Adipocyte (in vitro differentiated cells): ENCODE measurements at regions not wholly inside any gene's neighbourhood (a gene's known extent, or its start where the extent isn't known, plus 50 kb on each side); places are given as distances from the start of the nearest gene placed in this dataset.
A peak's percentile ranks its signal among the peaks of the same experiment; 100 is the strongest.
"Not testable (repeated sequence)": the region's sequence is repeated elsewhere in the genome, so short reads cannot be mapped to it uniquely, and the experiment has no call there.

Source experiments
- DNase-seq: peaks from one replicate; pipeline ENCODE4 v3.0.0-alpha.2; 2015; ENCODE audit warnings: low read depth
- H3K27me3 ChIP-seq: replicated peaks from 2 replicates; pipeline ENCODE4 v1.7.0; 2013; ENCODE audit warnings: mild to moderate bottlenecking, low read length, moderate library complexity; ENCODE audit not compliant: control insufficient read depth, insufficient read depth
- H3K36me3 ChIP-seq: 2 replicates; pipeline ENCODE4 v1.7.0; 2013; ENCODE audit warnings: low read length, mild to moderate bottlenecking, moderate library complexity; ENCODE audit not compliant: control insufficient read depth, insufficient read depth, severe bottlenecking
- H3K4me1 ChIP-seq: 2 replicates; pipeline ENCODE4 v1.7.0; 2013; ENCODE audit warnings: mild to moderate bottlenecking, low read length, moderate library complexity; ENCODE audit not compliant: control insufficient read depth, insufficient read depth
- H3K4me3 ChIP-seq: 2 replicates; pipeline ENCODE4 v1.7.0; 2013; ENCODE audit warnings: mild to moderate bottlenecking, low read length, moderate library complexity
- H3K9ac ChIP-seq: 2 replicates; pipeline ENCODE4 v1.7.0; 2013; ENCODE audit warnings: mild to moderate bottlenecking, low read length, moderate library complexity
- H3K9me3 ChIP-seq: 2 replicates; pipeline ENCODE4 v1.7.0; 2013; ENCODE audit warnings: mild to moderate bottlenecking, low read length, moderate library complexity; ENCODE audit not compliant: control insufficient read depth

DNA sequence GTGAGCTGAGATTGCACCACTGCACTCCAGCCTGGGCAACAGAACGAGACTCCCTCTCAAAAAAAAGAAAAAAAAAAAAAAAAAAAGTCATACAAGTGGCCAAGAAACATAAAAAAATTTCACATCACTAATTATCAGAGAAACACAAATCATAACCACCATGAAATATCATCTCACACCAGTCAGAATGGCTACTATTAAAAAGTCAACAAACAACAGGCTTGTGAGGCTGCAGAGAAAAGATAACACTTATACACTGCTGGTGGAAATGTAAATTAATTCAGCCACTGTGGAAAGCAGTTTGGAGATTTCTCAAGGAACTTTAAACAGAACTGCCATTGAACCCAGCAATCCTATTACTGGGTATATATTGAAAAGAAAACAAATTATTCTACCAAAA, 291.1 kb upstream of the MCTP2 start:
- DNase-seq: no peak

DNA sequence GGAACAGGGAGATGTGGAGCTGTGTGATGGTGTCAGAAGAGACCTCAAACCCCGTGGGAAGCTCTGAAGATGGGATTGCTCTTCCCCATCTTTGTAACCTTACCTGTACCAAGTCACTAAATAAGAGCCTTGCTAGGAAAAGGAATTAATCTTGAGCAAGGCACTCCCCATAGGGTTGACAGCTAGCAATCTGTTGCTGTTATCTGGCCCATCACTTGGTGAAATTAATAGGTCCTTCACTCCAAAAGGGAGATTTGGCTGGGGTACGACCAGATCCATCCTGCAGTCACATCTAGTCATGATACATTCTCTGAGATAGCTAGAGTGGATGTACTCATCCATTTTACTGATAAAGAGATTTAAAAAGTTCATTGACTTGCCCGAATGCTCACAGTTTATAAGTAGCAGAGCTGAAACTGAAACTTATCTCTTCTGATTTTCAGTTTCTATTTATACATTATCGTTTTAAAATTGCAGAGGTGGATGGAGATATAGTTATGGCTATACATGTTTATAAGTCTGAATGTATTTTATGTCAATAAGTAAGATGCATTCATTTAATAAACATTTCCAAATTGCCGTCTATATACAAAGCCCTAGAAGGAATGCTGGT, 299.1 kb upstream of the MCTP2 start:
- no peak overlapping the region for H3K4me3 ChIP-seq
- no peaks in the 10 kb centered on the region for H3K9me3 ChIP-seq
- no peaks in the 10 kb centered on the region for H3K36me3 ChIP-seq
- no peak overlapping the region for H3K9ac ChIP-seq
- no peak for DNase-seq
- H3K27me3 ChIP-seq: no peaks in the 10 kb centered on the region
- H3K4me1 ChIP-seq: peaks cover 3% of the 10 kb centered on the region

More for the DNA sequence above, 291.1 kb upstream of the MCTP2 start:
- Histone ChIP-seq H3K9ac (no peak overlapping the region), H3K9me3 (no peaks in the 10 kb centered on the region), H3K4me3 (no peak overlapping the region), H3K36me3 (no peaks in the 10 kb centered on the region), H3K27me3 (no peaks in the 10 kb centered on the region), H3K4me1 (peaks cover 20% of the 10 kb centered on the region)

DNA sequence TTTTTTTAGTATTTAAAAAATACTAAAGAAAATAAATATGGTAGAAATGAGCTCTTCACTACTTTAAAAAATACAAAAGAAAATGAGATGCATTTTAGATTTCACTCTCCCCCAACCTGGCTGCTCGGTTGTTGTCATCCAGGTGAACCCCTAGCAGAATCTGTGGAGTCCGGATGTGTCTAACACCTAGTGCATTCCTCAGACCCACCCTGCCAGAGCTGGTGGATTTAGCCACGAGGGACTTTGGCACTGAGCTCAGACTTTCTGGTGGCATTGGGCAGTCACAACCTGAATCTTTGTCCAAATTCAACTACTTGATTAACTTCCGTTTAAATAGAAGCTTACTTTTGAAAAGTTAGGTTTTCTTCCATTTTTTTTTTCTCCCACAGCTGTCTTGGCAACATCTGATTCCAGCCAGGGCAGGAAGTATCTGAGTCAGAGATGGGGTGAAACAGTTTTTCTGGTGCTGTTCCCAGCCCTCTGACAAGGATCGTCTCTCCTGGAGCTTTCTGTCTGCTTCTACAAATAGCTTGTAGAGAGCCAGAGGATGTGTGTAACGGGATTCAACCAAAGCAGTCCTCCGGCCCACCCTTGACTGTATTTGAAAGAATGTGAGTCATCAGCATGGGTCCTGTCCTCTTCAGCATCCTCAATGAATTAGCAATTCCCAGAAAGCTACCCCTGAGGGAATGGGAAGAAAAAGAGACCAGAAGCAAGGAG, 301.8 kb upstream of the MCTP2 start:
- H3K9me3 ChIP-seq: no peaks in the 10 kb centered on the region
- peaks cover 3% of the 10 kb centered on the region for H3K4me1 ChIP-seq
- DNase-seq: peak; percentile 5
- H3K9ac ChIP-seq: no peak overlapping the region
- H3K36me3 ChIP-seq: no peaks in the 10 kb centered on the region
- no peaks in the 10 kb centered on the region for H3K27me3 ChIP-seq
- no peak overlapping the region for H3K4me3 ChIP-seq

DNA sequence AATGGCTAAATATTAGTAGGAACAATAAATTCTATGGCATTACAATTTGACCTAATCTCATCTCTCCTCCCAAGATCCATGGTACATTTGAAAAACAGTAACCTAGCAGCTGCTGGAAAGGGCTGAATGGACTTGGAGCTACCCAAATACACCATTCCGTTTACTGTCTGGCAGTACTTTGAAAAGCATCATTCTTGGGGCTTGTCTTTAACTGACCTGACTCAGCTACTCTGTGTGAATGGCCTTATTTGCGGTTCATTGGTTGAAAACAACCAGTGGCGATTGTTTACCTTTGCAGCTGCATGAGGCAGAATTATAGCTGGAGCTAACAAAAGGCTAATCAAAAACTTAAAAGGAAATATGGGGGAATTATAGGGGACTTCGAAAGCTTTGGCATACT, 311.2 kb upstream of the MCTP2 start:
- no peak for DNase-seq
- peaks cover 11% of the 10 kb centered on the region for H3K9me3 ChIP-seq
- H3K27me3 ChIP-seq: no peaks in the 10 kb centered on the region
- no peak overlapping the region for H3K4me3 ChIP-seq
- no peak overlapping the region for H3K9ac ChIP-seq
- H3K4me1 ChIP-seq: no peaks in the 10 kb centered on the region
- H3K36me3 ChIP-seq: no peaks in the 10 kb centered on the region

DNA sequence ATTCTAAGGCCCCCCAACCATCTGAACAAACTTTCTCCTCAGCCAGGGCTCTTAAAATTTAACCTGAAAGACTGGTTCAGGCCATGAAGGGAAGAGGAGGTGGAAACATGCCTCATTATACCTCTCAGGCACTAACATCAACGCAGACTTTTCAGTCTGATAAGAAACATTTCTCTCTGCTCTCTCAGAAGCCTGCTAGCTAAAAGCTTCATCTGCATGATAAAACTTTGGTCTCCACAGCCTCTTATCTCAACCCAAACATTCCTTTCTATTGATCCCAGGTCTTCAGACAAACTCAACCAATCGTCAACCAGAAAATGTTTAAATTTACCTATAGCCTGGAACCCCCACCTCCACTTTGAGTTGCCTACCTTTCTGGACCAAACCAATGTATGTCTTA, 312.6 kb upstream of the MCTP2 start:
- H3K4me1 ChIP-seq, H3K27me3 ChIP-seq, H3K9ac ChIP-seq, DNase-seq, H3K4me3 ChIP-seq, H3K36me3 ChIP-seq: not testable (repeated sequence)
- peaks cover 11% of the 10 kb centered on the region for H3K9me3 ChIP-seq

DNA sequence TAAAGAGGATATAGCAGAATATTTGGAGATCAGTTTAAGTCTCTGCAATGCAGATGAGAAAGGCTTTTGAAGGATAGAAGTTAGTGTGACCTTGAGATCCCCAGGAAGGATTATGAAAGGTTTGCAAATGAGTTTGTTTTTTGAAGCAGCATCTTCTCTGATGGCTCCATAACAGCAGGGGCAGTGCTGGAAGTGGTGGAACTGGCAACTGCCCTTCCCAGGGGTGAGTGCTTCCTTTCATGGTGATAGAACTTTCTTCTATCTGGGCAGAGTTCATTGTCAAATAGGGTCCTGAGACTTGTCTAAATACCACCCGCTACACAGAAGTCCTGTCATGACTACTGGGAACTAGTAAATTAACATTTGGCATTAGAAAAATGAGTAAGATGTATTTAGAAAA, 314.2 kb upstream of the MCTP2 start:
- no peaks in the 10 kb centered on the region for H3K4me1 ChIP-seq
- peaks cover 6% of the 10 kb centered on the region for H3K9me3 ChIP-seq
- no peaks in the 10 kb centered on the region for H3K27me3 ChIP-seq
- H3K4me3 ChIP-seq: no peak overlapping the region
- H3K9ac ChIP-seq: no peak overlapping the region
- DNase-seq: no peak
- H3K36me3 ChIP-seq: no peaks in the 10 kb centered on the region

DNA sequence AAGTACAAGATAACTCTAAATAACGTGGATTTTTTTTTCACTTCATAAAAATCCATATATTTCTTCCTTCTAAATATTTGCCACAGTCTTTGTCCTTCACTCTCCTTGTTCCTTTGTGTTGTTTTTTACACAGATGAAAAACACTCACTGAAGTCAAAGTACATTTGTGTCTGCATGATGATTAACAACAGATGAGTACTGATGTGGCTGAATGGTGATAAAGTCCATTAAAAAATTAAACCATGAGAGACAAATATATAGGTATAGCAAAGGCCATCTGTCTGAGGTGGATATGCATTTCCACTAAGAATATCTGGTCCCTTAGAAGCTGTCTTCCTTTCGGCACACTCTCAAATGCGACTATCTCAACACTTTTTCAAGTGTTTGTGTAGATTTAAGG, 317.5 kb upstream of the MCTP2 start:
- Histone ChIP-seq H3K4me3 (no peak overlapping the region), H3K9ac (no peak overlapping the region), H3K9me3 (no peaks in the 10 kb centered on the region), H3K27me3 (no peaks in the 10 kb centered on the region), H3K4me1 (no peaks in the 10 kb centered on the region), H3K36me3 (no peaks in the 10 kb centered on the region)
- DNase-seq: no peak

DNA sequence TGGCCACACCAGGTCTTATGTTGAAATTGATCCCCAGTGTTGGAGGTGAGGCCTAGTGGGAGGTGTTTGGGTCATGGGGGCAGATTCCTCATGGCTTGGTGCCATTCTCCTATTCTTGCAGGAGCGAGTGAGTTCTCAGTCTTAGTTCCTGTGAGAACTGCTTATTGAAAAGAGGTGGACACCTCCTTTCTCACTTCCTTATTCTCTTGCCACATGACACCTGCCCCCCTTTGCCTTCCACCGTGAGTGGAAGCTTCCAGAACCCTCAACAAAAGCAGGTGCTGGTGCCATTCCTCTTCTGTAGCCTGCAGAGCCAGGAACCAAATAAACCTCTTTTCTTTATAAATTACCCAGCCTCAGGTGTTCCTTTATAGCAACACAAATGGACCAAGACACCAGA, 318.1 kb upstream of the MCTP2 start:
- no peak overlapping the region for H3K9ac ChIP-seq
- H3K27me3 ChIP-seq: no peaks in the 10 kb centered on the region
- no peaks in the 10 kb centered on the region for H3K36me3 ChIP-seq
- no peaks in the 10 kb centered on the region for H3K9me3 ChIP-seq
- no peak overlapping the region for H3K4me3 ChIP-seq
- no peaks in the 10 kb centered on the region for H3K4me1 ChIP-seq
- DNase-seq: no peak

DNA sequence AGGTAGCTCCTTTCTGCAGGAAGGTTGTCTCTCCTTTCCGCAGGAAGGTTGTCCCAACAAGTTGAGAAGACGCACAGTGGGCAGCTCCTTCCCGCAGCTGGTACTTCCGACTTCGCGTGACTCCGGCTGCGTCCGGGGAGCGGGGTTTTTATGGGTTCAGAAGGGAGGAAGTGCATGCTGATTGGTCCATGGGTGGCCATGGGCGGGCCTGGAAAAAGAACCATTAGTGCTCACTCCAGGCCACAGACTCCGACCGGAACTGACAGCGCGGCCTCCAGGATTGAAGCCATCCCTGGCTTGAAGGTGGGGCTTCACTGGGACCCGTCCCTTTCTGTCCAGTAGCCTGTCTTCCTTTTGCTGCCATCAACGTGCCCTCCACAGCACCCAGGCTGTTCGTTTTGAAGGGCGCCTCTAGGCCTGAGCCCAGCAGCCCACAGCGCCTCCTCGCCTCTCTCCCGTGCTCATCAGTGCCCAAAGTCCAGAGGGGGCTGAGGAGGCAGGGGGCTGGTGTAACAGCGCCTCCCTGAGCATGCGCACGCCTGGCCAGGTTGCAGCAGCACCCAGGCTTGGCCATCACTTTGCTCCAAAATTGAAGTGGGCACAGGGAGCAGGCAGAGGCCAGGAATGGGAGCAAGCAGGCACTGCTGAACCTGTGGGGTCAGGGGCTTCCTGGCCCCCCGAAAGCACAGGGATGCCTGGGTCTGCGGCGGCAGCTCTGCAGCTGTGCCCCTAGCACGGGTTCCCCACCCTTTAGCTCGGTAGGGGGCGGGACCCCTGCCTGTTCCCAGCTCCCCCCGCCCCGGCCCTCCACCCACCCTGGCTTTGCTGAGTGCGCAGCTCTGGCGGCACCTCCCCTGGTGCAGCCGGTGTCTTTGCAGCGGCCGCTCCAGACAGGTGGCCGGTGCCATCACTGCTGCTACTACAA, 330.6 kb upstream of the MCTP2 start:
- DNase-seq: no peak
- Histone ChIP-seq H3K4me3 (no peak overlapping the region), H3K27me3 (no peaks in the 10 kb centered on the region), H3K9ac (no peak overlapping the region), H3K4me1 (no peaks in the 10 kb centered on the region), H3K9me3 (no peaks in the 10 kb centered on the region), H3K36me3 (no peaks in the 10 kb centered on the region)

DNA sequence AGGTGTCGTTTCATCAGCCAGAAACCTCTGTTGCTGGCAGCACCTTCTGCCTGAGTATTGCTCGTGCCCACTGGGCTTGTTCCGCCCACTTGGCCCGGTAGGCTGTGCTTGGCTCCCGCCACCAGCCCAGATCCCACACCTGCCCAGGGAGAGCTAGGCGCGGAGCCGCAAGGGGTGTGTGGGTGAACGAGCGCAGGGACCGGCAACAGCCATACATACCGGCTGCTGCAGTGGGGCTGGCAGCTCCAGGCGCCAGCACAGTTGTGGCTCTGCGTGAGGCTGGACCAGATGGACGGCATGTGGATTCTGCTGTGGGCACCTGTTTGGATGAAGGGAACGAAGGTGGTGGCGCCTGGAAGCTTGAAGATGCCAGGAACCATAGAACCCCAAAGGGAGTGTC, 331.5 kb upstream of the MCTP2 start:
- Histone ChIP-seq H3K4me3 (no peak overlapping the region), H3K4me1 (no peaks in the 10 kb centered on the region), H3K36me3 (no peaks in the 10 kb centered on the region), H3K9me3 (no peaks in the 10 kb centered on the region), H3K27me3 (no peaks in the 10 kb centered on the region), H3K9ac (no peak overlapping the region)
- no peak for DNase-seq

DNA sequence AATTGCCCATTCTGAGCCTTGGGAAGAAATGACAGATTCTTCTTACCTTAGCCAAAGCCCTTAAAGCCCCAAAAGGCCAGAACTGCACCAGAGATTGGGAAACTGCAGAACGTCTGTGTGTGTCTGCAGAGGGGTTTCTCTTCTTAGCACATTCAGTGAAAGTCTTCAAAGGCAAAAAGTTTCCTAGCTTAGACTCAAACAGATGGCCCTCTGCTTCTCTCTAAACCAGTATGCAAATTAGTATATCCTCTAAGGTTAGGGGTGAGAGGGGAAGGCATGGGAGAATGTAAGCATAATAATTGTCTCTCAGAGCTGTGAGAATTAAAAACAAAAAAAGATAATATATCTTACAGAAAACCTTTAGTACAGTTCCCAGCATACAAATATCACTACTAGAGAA, 334.0 kb upstream of the MCTP2 start:
- Histone ChIP-seq H3K27me3 (no peaks in the 10 kb centered on the region), H3K4me1 (no peaks in the 10 kb centered on the region), H3K4me3 (no peak overlapping the region), H3K9me3 (no peaks in the 10 kb centered on the region), H3K36me3 (no peaks in the 10 kb centered on the region), H3K9ac (no peak overlapping the region)
- no peak for DNase-seq
